ENCODE measurements at regions not wholly inside any gene's neighbourhood (a gene's known extent, or its start where the extent isn't known, plus 50 kb on each side); places are given as distances from the start of the nearest gene placed in this dataset.

- RAD21 ChIA-PET (ENCODE audit: low non-redundant PET in 1 of 2, low total read pairs in 2 of 2, uncharacterized antibody in 2 of 2, unreplicated experiment in 2 of 2), result no interaction called here
- ATAC-seq, result no peak
- no peak overlapping the region for H3K9ac ChIP-seq (ENCODE audit: low read length)
- CTCF ChIA-PET, result no interaction called here
- intact Hi-C loops (cut with micrococcal nuclease), result no loop called here
- no peak for DNase-seq (ENCODE audit: low read depth, low spot score)
- no peaks in the 10 kb centered on the region for H3K79me2 ChIP-seq (ENCODE audit: insufficient read depth, low read length)
- TF ChIP-seq CEBPB (IDR thresholded peaks at IDR 0.05; ENCODE audit: low read depth), result no peak
- no peak for TF ChIP-seq EZH2phosphoT487 (IDR thresholded peaks at IDR 0.05; ENCODE audit: borderline replicate concordance)
- no peak for TF ChIP-seq POLR2AphosphoS5 (IDR thresholded peaks at IDR 0.05; ENCODE audit: low read depth, low read length)
- no peak for TF ChIP-seq JUND (IDR thresholded peaks at IDR 0.05)
- no peak for TF ChIP-seq ATF3 (IDR thresholded peaks at IDR 0.05)
- no peak for TF ChIP-seq ZBTB33 (IDR thresholded peaks at IDR 0.05; ENCODE audit: extremely low read depth, insufficient replicate concordance, low read length)
- no peak for TF ChIP-seq RAD21 (IDR thresholded peaks at IDR 0.05; ENCODE audit: low read depth)
- TF ChIP-seq SRF (IDR thresholded peaks at IDR 0.05; ENCODE audit: low read depth), result no peak
- TF ChIP-seq EGR1 (IDR thresholded peaks at IDR 0.05; ENCODE audit: low read depth), result no peak
- no peak for TF ChIP-seq MAX (IDR thresholded peaks at IDR 0.05)
- no peak for TF ChIP-seq SP1 (IDR thresholded peaks at IDR 0.05; ENCODE audit: low read depth)
- TF ChIP-seq REST (IDR thresholded peaks at IDR 0.05; ENCODE audit: low read depth), result no peak
- TF ChIP-seq YY1 (IDR thresholded peaks at IDR 0.05; ENCODE audit: extremely low read depth, insufficient replicate concordance, low read depth, low read length), result no peak
- no peak for TF ChIP-seq SIN3A (IDR thresholded peaks at IDR 0.05; ENCODE audit: low read depth)
- TF ChIP-seq CBX3 (IDR thresholded peaks at IDR 0.05; ENCODE audit: low read depth), result no peak
- no peak overlapping the region for H3K4me2 ChIP-seq (ENCODE audit: low read length)
- BruUV-seq (replicated peaks), result no TSS peak
- H3K27me3 ChIP-seq (ENCODE audit: insufficient read depth, low read length), result peaks cover 4% of the 10 kb centered on the region; the same call in 1 of the 2 replicates
- no peaks in the 10 kb centered on the region; the same call in 1 of the 2 replicates for H3K9me2 ChIP-seq (ENCODE audit: insufficient read depth)
- H3K36me3 ChIP-seq (ENCODE audit: control insufficient read depth in 1 of 2, insufficient read depth in 2 of 2, low read length in 2 of 2), result no peaks in the 10 kb centered on the region
- H2AFZ ChIP-seq (ENCODE audit: low read depth, low read length, poor library complexity, severe bottlenecking), result no peak overlapping the region
- H3K27ac ChIP-seq (ENCODE audit: low read depth, low read length), result no peak overlapping the region
- no peak overlapping the region for H3K4me3 ChIP-seq (replicated peaks in 1 of 2; ENCODE audit: low read depth in 1 of 2, low read length in 2 of 2)
- no peaks in the 10 kb centered on the region for H4K20me1 ChIP-seq (ENCODE audit: insufficient read depth)
- POLR2A ChIA-PET, result no interaction called here
- H3K4me1 ChIP-seq (ENCODE audit: control insufficient read depth in 1 of 2, insufficient read depth in 2 of 2, low read length in 2 of 2), result no peaks in the 10 kb centered on the region
- no peaks in the 10 kb centered on the region for H3K9me3 ChIP-seq (ENCODE audit: control insufficient read depth in 1 of 2, insufficient read depth in 1 of 2, low read depth in 1 of 2, low read length in 2 of 2)
Measured at GRCh38 chr5:66475731-66476130, 120.5 kb upstream of the MAST4 start.
